WTC11 (cell line): ENCODE measurements at regions not wholly inside any gene's neighbourhood (a gene's known extent, or its start where the extent isn't known, plus 50 kb on each side); places are given as distances from the start of the nearest gene placed in this dataset.

Source experiments
- ATAC-seq: fragments of 200-7000 bp; cut with Tn5 transposase; 2 replicates; pipeline ENCODE4 v1.10.0; 2021; ENCODE audit warnings: mild to moderate bottlenecking, moderate library complexity
- CTCF ChIA-PET: fragments of 300-600 bp; sonication (Branson Sonifier 250); formaldehyde crosslinking; loops from one replicate; lab custom pipeline; 2021; ENCODE audit warnings: antibody characterized with exemption; lab: Charles Lee
- POLR2A ChIA-PET: fragments of 350-600 bp; sonication (Branson Sonifier 250); formaldehyde crosslinking; loops from one replicate; lab custom pipeline; 2021; ENCODE audit warnings: antibody characterized with exemption; lab: Charles Lee
- DNase-seq: peaks from one replicate; pipeline ENCODE4 v3.0.0; 2021; ENCODE audit warnings: low spot score
- H3K27ac Mint-ChIP-seq: 2 replicates; pipeline ENCODE4 v1.8.0; 2021; ENCODE audit warnings: mixed read lengths
- H3K27me3 Mint-ChIP-seq: 2 replicates; pipeline ENCODE4 v1.8.0; 2021; ENCODE audit warnings: low read depth, mild to moderate bottlenecking, moderate library complexity, mixed read lengths
- H3K36me3 Mint-ChIP-seq: 2 replicates; pipeline ENCODE4 v1.8.0; 2021; ENCODE audit warnings: mixed read lengths
- H3K4me1 Mint-ChIP-seq: 2 replicates; pipeline ENCODE4 v1.8.0; 2022; ENCODE audit warnings: mixed read lengths
- H3K4me3 Mint-ChIP-seq: 2 replicates; pipeline ENCODE4 v1.8.0; 2021; ENCODE audit warnings: mild to moderate bottlenecking, moderate library complexity, mixed read lengths
- H3K9me3 Mint-ChIP-seq: 2 replicates; pipeline ENCODE4 v1.8.0; 2021; ENCODE audit warnings: mixed read lengths
- AFF4 ChIP-seq: sonication (generic); formaldehyde crosslinking; IDR thresholded peaks from 2 replicates; pipeline ENCODE4 v1.8.1; 2023; ENCODE audit warnings: mild to moderate bottlenecking, missing genetic modification reagents, borderline replicate concordance
- AR ChIP-seq: fragments of 250-450 bp; sonication (Bioruptor Pico); IDR thresholded peaks from 2 replicates; pipeline ENCODE4 v1.9.0; 2021; ENCODE audit warnings: mild to moderate bottlenecking
- ATF6 ChIP-seq: sonication (generic); formaldehyde crosslinking; IDR thresholded peaks from 2 replicates; pipeline ENCODE4 v1.8.1; 2023; ENCODE audit warnings: mild to moderate bottlenecking, missing genetic modification reagents
- CTCF ChIP-seq: fragments of 200-600 bp; IDR thresholded peaks from 2 replicates; pipeline ENCODE4 v1.8.0; 2022; ENCODE audit warnings: antibody characterized with exemption
- ELF4 ChIP-seq: sonication (generic); formaldehyde crosslinking; IDR thresholded peaks from 2 replicates; pipeline ENCODE4 v1.8.1; 2022; ENCODE audit warnings: low read depth, mild to moderate bottlenecking, moderate library complexity, missing genetic modification reagents
- ESRRA ChIP-seq: sonication (generic); formaldehyde crosslinking; IDR thresholded peaks from 2 replicates; pipeline ENCODE4 v1.8.1; 2022; ENCODE audit warnings: mild to moderate bottlenecking, missing genetic modification reagents, borderline replicate concordance
- GABPB1 ChIP-seq: sonication (generic); formaldehyde crosslinking; IDR thresholded peaks from 2 replicates; pipeline ENCODE4 v1.8.1; 2023; ENCODE audit warnings: mild to moderate bottlenecking, missing genetic modification reagents
- HMGA2 ChIP-seq: fragments of 250-450 bp; sonication (Bioruptor Pico); IDR thresholded peaks from 2 replicates; pipeline ENCODE4 v1.4.0; 2021; ENCODE audit warnings: mild to moderate bottlenecking, moderate library complexity
- IRF2 ChIP-seq: sonication (generic); formaldehyde crosslinking; IDR thresholded peaks from 2 replicates; pipeline ENCODE4 v1.8.0; 2022; ENCODE audit warnings: low read depth, missing genetic modification reagents, borderline replicate concordance
- MAX ChIP-seq: sonication (generic); formaldehyde crosslinking; IDR thresholded peaks from 2 replicates; pipeline ENCODE4 v1.8.0; 2022; ENCODE audit warnings: mild to moderate bottlenecking, missing genetic modification reagents
- MXD4 ChIP-seq: fragments of 250-450 bp; sonication (Bioruptor Pico); IDR thresholded peaks from 2 replicates; pipeline ENCODE4 v1.8.0; 2021; ENCODE audit warnings: mild to moderate bottlenecking, moderate library complexity, borderline replicate concordance
- RELA ChIP-seq: sonication (generic); formaldehyde crosslinking; IDR thresholded peaks from 2 replicates; pipeline ENCODE4 v1.8.1; 2022; ENCODE audit warnings: missing genetic modification reagents, mild to moderate bottlenecking, borderline replicate concordance
- RORB ChIP-seq: fragments of 250-450 bp; sonication (Bioruptor Pico); IDR thresholded peaks from 2 replicates; pipeline ENCODE4 v1.9.0; 2021; ENCODE audit warnings: mild to moderate bottlenecking
- SOX15 ChIP-seq: fragments of 250-450 bp; sonication (Bioruptor Pico); IDR thresholded peaks from 2 replicates; pipeline ENCODE4 v1.9.0; 2021; ENCODE audit warnings: mild to moderate bottlenecking
- TP53 ChIP-seq: sonication (generic); formaldehyde crosslinking; IDR thresholded peaks from 2 replicates; pipeline ENCODE4 v1.8.1; 2023; ENCODE audit warnings: mild to moderate bottlenecking, missing genetic modification reagents
- USF2 ChIP-seq: sonication (generic); formaldehyde crosslinking; IDR thresholded peaks from 2 replicates; pipeline ENCODE4 v1.8.1; 2023; ENCODE audit warnings: mild to moderate bottlenecking, missing genetic modification reagents, moderate library complexity
- ZNF138 ChIP-seq: sonication (generic); formaldehyde crosslinking; conservative IDR thresholded peaks from 2 replicates; pipeline ENCODE4 v1.8.1; 2022; ENCODE audit warnings: mild to moderate bottlenecking, moderate library complexity, missing genetic modification reagents
- ZNF232 ChIP-seq: sonication (generic); formaldehyde crosslinking; IDR thresholded peaks from 2 replicates; pipeline ENCODE4 v1.8.0; 2022; ENCODE audit warnings: mild to moderate bottlenecking, missing genetic modification reagents

GRCh38 chr11:22444076-22444475 lies 105.9 kb downstream of the SLC17A6 start (continued):
- TF ChIP-seq AFF4 (CRISPR knock-in tag) (no peak), USF2 (CRISPR knock-in tag) (no peak)

GRCh38 chr11:22441831-22442230 lies 103.7 kb downstream of the SLC17A6 start:
- H3K4me1 Mint-ChIP-seq = peaks cover 4% of the 10 kb centered on the region; the same call in 1 of the 2 replicates
- H3K27me3 Mint-ChIP-seq = peaks cover 68% of the 10 kb centered on the region
- TF ChIP-seq ESRRA (CRISPR knock-in tag) = no peak
- TF ChIP-seq SOX15 (CRISPR knock-in tag) = no peak
- no peak for TF ChIP-seq USF2 (CRISPR knock-in tag)
- no peak for TF ChIP-seq IRF2 (CRISPR knock-in tag)
- TF ChIP-seq RORB (CRISPR knock-in tag) = no peak
- no peak for TF ChIP-seq MAX (CRISPR knock-in tag)
- no peak for TF ChIP-seq ATF6
- TF ChIP-seq TP53 (CRISPR knock-in tag) = no peak
- TF ChIP-seq AR (CRISPR knock-in tag) = no peak
- TF ChIP-seq HMGA2 (CRISPR knock-in tag) = no peak
- TF ChIP-seq ELF4 = no peak
- no peak for TF ChIP-seq ZNF232 (CRISPR knock-in tag)
- TF ChIP-seq ZNF138 = no peak
- TF ChIP-seq RELA (CRISPR knock-in tag) = no peak
- no peak for TF ChIP-seq CTCF
- no peak for TF ChIP-seq MXD4 (CRISPR knock-in tag)
- no peak for TF ChIP-seq GABPB1 (CRISPR knock-in tag)
- no peak overlapping the region; the same call in 1 of the 2 replicates for H3K27ac Mint-ChIP-seq
- no peaks in the 10 kb centered on the region for H3K9me3 Mint-ChIP-seq
- no peak overlapping the region for H3K4me3 Mint-ChIP-seq
- no peak for DNase-seq
- ATAC-seq = peak; percentile 36
- no peaks in the 10 kb centered on the region for H3K36me3 Mint-ChIP-seq
- CTCF ChIA-PET = no interaction called here
- POLR2A ChIA-PET = no interaction called here
